NCI-H526 (cell line): ENCODE measurements at regions not wholly inside any gene's neighbourhood (a gene's known extent, or its start where the extent isn't known, plus 50 kb on each side); places are given as distances from the start of the nearest gene placed in this dataset.
A peak's percentile ranks its signal among the peaks of the same experiment; 100 is the strongest.
"Not testable (repeated sequence)": the region's sequence is repeated elsewhere in the genome, so short reads cannot be mapped to it uniquely, and the experiment has no call there.

Experiments used
- DNase-seq, 2 experiments: peaks; one replicate each; lab custom pipeline; 2025; lab: John Stamatoyannopoulos, UW

GRCh38 chr15:96582473-96582872 lies 252.0 kb downstream of the NR2F2 start:
- no peak for DNase-seq

- peak in 1 of 2 experiments; percentile 25 for DNase-seq
Measured at GRCh38 chr15:96583671-96584070, 253.2 kb downstream of the NR2F2 start.

- peak in 1 of 2 experiments; percentile 41 for DNase-seq
Measured at GRCh38 chr15:96585484-96586386, 255.2 kb downstream of the NR2F2 start.

GRCh38 chr15:96586901-96587300 lies 256.4 kb downstream of the NR2F2 start:
- DNase-seq: no peak

GRCh38 chr15:96589864-96590263 lies 259.4 kb downstream of the NR2F2 start:
- DNase-seq: no peak

- peak; percentile 25 to 74 for DNase-seq
Measured at GRCh38 chr15:96593735-96594134, 263.2 kb downstream of the NR2F2 start.

GRCh38 chr15:96595951-96596350 lies 265.5 kb downstream of the NR2F2 start:
- DNase-seq: no peak

- peak; percentile 40 to 58 for DNase-seq
Measured at GRCh38 chr15:96598514-96598913, 268.0 kb downstream of the NR2F2 start.

GRCh38 chr15:96599268-96599667 lies 268.8 kb downstream of the NR2F2 start:
- DNase-seq: no peak

- DNase-seq: no peak
Measured at GRCh38 chr15:96600350-96600749, 269.9 kb downstream of the NR2F2 start.

GRCh38 chr15:96606617-96607016 lies 276.1 kb downstream of the NR2F2 start:
- no peak for DNase-seq

GRCh38 chr15:96610757-96611156 lies 280.3 kb downstream of the NR2F2 start:
- DNase-seq: no peak

GRCh38 chr15:96612917-96613316 lies 282.4 kb downstream of the NR2F2 start:
- DNase-seq: peak in 1 of 2 experiments; percentile 13

- no peak for DNase-seq
Measured at GRCh38 chr15:96619174-96619573, 288.7 kb downstream of the NR2F2 start.

GRCh38 chr15:96622714-96623113 lies 292.2 kb downstream of the NR2F2 start:
- no peak for DNase-seq

GRCh38 chr15:96625256-96625655 lies 294.8 kb downstream of the NR2F2 start:
- DNase-seq: no peak

- DNase-seq: no peak
Measured at GRCh38 chr15:96627031-96627568, 296.6 kb downstream of the NR2F2 start.

- no peak for DNase-seq
Measured at GRCh38 chr15:96629511-96629910, 299.0 kb downstream of the NR2F2 start.

GRCh38 chr15:96638793-96639192 lies 308.3 kb downstream of the NR2F2 start:
- DNase-seq: no peak

- DNase-seq: no peak
Measured at GRCh38 chr15:96645796-96646195, 315.3 kb downstream of the NR2F2 start.

- no peak for DNase-seq
Measured at GRCh38 chr15:96648866-96649265, 318.4 kb downstream of the NR2F2 start.

GRCh38 chr15:96657096-96657495 lies 326.6 kb downstream of the NR2F2 start:
- no peak for DNase-seq

GRCh38 chr15:96666979-96667378 lies 336.5 kb downstream of the NR2F2 start:
- DNase-seq: not testable (repeated sequence)
